Activated CD8-positive, alpha-beta T cell treated with anti-CD3 and anti-CD28 coated beads for 36 hours (primary cell): ENCODE measurements at regions not wholly inside any gene's neighbourhood (a gene's known extent, or its start where the extent isn't known, plus 50 kb on each side); places are given as distances from the start of the nearest gene placed in this dataset.
A peak's percentile ranks its signal among the peaks of the same experiment; 100 is the strongest.

Source experiments
- ATAC-seq: fragments of 200-7000 bp; cut with Tn5 transposase; one replicate; pipeline ENCODE4 v1.10.0; 2021; ENCODE audit warnings: mild to moderate bottlenecking, moderate library complexity
- CTCF ChIA-PET: fragments of 350-600 bp; sonication (Branson Sonifier 250); formaldehyde crosslinking; loops from one replicate; lab custom pipeline; 2021; ENCODE audit warnings: antibody characterized with exemption; lab: Charles Lee
- POLR2A ChIA-PET: fragments of 350-600 bp; sonication (Branson Sonifier 250); formaldehyde crosslinking; loops from one replicate; lab custom pipeline; 2021; ENCODE audit warnings: antibody characterized with exemption; lab: Charles Lee
- DNase-seq: peaks from one replicate; pipeline ENCODE4 v3.0.0-alpha.2; 2020
- H3K27ac Mint-ChIP-seq: one replicate; pipeline ENCODE4 v1.8.0; 2021; ENCODE audit warnings: mild to moderate bottlenecking, mixed read lengths
- H3K27me3 Mint-ChIP-seq: one replicate; pipeline ENCODE4 v1.8.0; 2021; ENCODE audit warnings: mixed read lengths
- H3K36me3 Mint-ChIP-seq: one replicate; pipeline ENCODE4 v1.8.0; 2021; ENCODE audit warnings: low read depth, mixed read lengths
- H3K4me1 Mint-ChIP-seq: one replicate; pipeline ENCODE4 v1.8.0; 2021; ENCODE audit warnings: low read depth, mixed read lengths
- H3K4me3 Mint-ChIP-seq: one replicate; pipeline ENCODE4 v1.8.0; 2021; ENCODE audit warnings: mild to moderate bottlenecking, moderate library complexity, mixed read lengths
- H3K9me3 Mint-ChIP-seq: one replicate; pipeline ENCODE4 v1.8.0; 2021; ENCODE audit warnings: mixed read lengths
- CTCF ChIP-seq: fragments of 200-600 bp; IDR thresholded peaks from one replicate; pipeline ENCODE4 v1.8.0; 2022; ENCODE audit warnings: antibody characterized with exemption, mild to moderate bottlenecking
- intact Hi-C: fragments of 100-400 bp; cut with micrococcal nuclease; formaldehyde crosslinking; loops from one replicate; pipeline ENCODE4 v1.10.0; 2022

GRCh38 chr12:46663318-46663717 lies 162.5 kb downstream of the SLC38A4 start:
- no peak for TF ChIP-seq CTCF
- Mint-ChIP-seq H3K4me3 (no peak overlapping the region), H3K27me3 (no peaks in the 10 kb centered on the region), H3K27ac (no peak overlapping the region), H3K4me1 (peaks cover 37% of the 10 kb centered on the region), H3K9me3 (no peaks in the 10 kb centered on the region), H3K36me3 (no peaks in the 10 kb centered on the region)
- intact Hi-C loops, result loop anchor here (10.0 kb wide), 1 partner anchor 289 kb away; the partner anchor contains the start of gene SLC38A2
- CTCF ChIA-PET, result interaction anchor here (1.1 kb wide), 1 partner anchor 12 kb away, joined by 3 read pairs; no protein-coding TSS in a partner anchor
- ATAC-seq, result no peak
- no peak for DNase-seq
- POLR2A ChIA-PET, result no interaction called here

- no peak overlapping the region for H3K4me3 Mint-ChIP-seq
- ChIA-PET POLR2A (no interaction called here), CTCF (interaction anchor here (0.6 to 1.1 kb wide), 10 partner anchors 10 to 295 kb away, joined by 3 to 6 read pairs (median 3); no protein-coding TSS in a partner anchor)
- TF ChIP-seq CTCF, result peak; percentile 70
- H3K27me3 Mint-ChIP-seq, result no peaks in the 10 kb centered on the region
- H3K9me3 Mint-ChIP-seq, result no peaks in the 10 kb centered on the region
- H3K4me1 Mint-ChIP-seq, result peaks cover 37% of the 10 kb centered on the region
- no peaks in the 10 kb centered on the region for H3K36me3 Mint-ChIP-seq
- no peak overlapping the region for H3K27ac Mint-ChIP-seq
- ATAC-seq (peak; percentile 75), DNase-seq (peak; percentile 16)
- intact Hi-C loops, result loop anchor here (10.0 kb wide), 1 partner anchor 286 kb away; the partner anchor contains the start of gene SLC38A2
These were observed 164.5 kb downstream of the SLC38A4 start for GRCh38 chr12:46661110-46661845.

GRCh38 chr12:46660719-46661109 lies 165.1 kb downstream of the SLC38A4 start:
- no peaks in the 10 kb centered on the region for H3K27me3 Mint-ChIP-seq
- no peak overlapping the region for H3K4me3 Mint-ChIP-seq
- DNase-seq (no peak), ATAC-seq (no peak)
- POLR2A ChIA-PET, result no interaction called here
- intact Hi-C loops, result loop anchor here (10.0 kb wide), 1 partner anchor 286 kb away; the partner anchor contains the start of gene SLC38A2
- H3K36me3 Mint-ChIP-seq, result no peaks in the 10 kb centered on the region
- no peak for TF ChIP-seq CTCF
- peaks cover 36% of the 10 kb centered on the region for H3K4me1 Mint-ChIP-seq
- no peak overlapping the region for H3K27ac Mint-ChIP-seq
- CTCF ChIA-PET, result interaction anchor here (0.7 to 1.1 kb wide), 6 partner anchors 10 to 275 kb away, joined by 3 to 6 read pairs (median 3); no protein-coding TSS in a partner anchor
- no peaks in the 10 kb centered on the region for H3K9me3 Mint-ChIP-seq

DNA sequence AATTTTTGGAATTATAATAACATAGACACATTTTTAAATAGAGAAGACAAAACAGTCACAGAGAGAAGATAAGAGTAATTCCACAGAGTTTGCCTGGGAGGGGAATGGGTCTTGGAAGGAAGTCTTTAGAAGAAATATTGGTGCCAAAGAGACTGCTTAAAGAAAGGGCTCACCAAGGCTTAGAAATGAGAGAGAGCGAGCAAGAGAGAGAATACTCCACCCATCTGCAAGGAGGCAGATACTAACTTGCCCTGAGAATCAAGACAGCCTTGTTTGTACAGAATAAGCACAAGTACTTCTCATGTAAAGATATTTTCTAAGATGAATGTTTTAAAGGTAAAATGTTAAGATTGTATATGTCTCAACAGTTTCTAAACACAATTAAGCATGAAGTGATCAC lies 165.5 kb downstream of the SLC38A4 start:
- ATAC-seq, result no peak
- intact Hi-C loops, result loop anchor here (10.0 kb wide), 1 partner anchor 285 kb away; the partner anchor contains the start of gene SLC38A2
- H3K4me3 Mint-ChIP-seq, result no peak overlapping the region
- H3K4me1 Mint-ChIP-seq, result peaks cover 32% of the 10 kb centered on the region
- CTCF ChIA-PET, result no interaction called here
- no peaks in the 10 kb centered on the region for H3K9me3 Mint-ChIP-seq
- TF ChIP-seq CTCF, result no peak
- no peak for DNase-seq
- no peaks in the 10 kb centered on the region for H3K27me3 Mint-ChIP-seq
- POLR2A ChIA-PET, result no interaction called here
- H3K36me3 Mint-ChIP-seq, result no peaks in the 10 kb centered on the region
- H3K27ac Mint-ChIP-seq, result peak overlapping the region; percentile 74

DNA sequence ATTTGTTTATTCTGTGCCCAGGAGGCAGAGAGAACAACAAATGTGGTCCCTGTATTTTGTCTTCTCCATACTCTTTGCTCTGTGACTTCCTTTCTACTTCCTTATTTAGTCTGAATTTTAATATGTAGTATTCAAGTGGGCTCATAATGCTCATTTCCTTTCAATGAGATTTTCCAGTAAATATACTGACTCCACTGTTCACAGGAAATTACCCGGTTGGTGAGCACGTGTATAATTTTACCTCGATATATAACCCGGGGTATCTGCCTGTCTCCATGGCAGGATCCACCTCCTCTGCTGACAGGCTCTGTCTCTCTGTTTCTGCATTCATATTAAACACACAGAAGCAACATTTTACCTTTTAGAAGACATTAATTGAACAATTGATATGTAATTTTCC lies 166.0 kb downstream of the SLC38A4 start:
- ChIA-PET POLR2A (no interaction called here), CTCF (no interaction called here)
- intact Hi-C loops, result loop anchor here (10.0 kb wide), 1 partner anchor 285 kb away; the partner anchor contains the start of gene SLC38A2
- H3K27ac Mint-ChIP-seq, result peak overlapping the region; percentile 74
- H3K27me3 Mint-ChIP-seq, result no peaks in the 10 kb centered on the region
- no peaks in the 10 kb centered on the region for H3K36me3 Mint-ChIP-seq
- no peaks in the 10 kb centered on the region for H3K9me3 Mint-ChIP-seq
- DNase-seq, result peak; percentile 8
- peak; percentile 41 for ATAC-seq
- no peak for TF ChIP-seq CTCF
- no peak overlapping the region for H3K4me3 Mint-ChIP-seq
- peaks cover 28% of the 10 kb centered on the region for H3K4me1 Mint-ChIP-seq
